ENCODE measurements at regions not wholly inside any gene's neighbourhood (a gene's known extent, or its start where the extent isn't known, plus 50 kb on each side); places are given as distances from the start of the nearest gene placed in this dataset.

GRCh38 chr11:100575860-100576717 lies 111.0 kb upstream of the ARHGAP42 start:
- Mint-ChIP-seq H3K4me3 (ENCODE audit: low read depth, unreplicated experiment) (no peak overlapping the region), H3K4me1 (ENCODE audit: low read depth, unreplicated experiment) (no peaks in the 10 kb centered on the region), H3K36me3 (ENCODE audit: insufficient read depth, unreplicated experiment) (no peaks in the 10 kb centered on the region), H3K9me3 (ENCODE audit: low read depth, unreplicated experiment) (no peaks in the 10 kb centered on the region), H3K27ac (ENCODE audit: unreplicated experiment) (no peak overlapping the region), H3K27me3 (ENCODE audit: unreplicated experiment) (no peaks in the 10 kb centered on the region)
- DNase-seq = peak; percentile 19
- intact Hi-C loops (cut with micrococcal nuclease; ENCODE audit: unreplicated experiment) = loop anchor here (1.0 to 10.0 kb wide), 5 partner anchors 107 to 831 kb away; no protein-coding TSS in a partner anchor
- CTCF ChIA-PET = interaction anchor here (0.6 to 1.2 kb wide), 6 partner anchors 14 to 279 kb away, joined by 3 to 7 read pairs (median 5); no protein-coding TSS in a partner anchor
- no TSS peak for BruUV-seq (replicated peaks)
- TF ChIP-seq, protein P1, sequence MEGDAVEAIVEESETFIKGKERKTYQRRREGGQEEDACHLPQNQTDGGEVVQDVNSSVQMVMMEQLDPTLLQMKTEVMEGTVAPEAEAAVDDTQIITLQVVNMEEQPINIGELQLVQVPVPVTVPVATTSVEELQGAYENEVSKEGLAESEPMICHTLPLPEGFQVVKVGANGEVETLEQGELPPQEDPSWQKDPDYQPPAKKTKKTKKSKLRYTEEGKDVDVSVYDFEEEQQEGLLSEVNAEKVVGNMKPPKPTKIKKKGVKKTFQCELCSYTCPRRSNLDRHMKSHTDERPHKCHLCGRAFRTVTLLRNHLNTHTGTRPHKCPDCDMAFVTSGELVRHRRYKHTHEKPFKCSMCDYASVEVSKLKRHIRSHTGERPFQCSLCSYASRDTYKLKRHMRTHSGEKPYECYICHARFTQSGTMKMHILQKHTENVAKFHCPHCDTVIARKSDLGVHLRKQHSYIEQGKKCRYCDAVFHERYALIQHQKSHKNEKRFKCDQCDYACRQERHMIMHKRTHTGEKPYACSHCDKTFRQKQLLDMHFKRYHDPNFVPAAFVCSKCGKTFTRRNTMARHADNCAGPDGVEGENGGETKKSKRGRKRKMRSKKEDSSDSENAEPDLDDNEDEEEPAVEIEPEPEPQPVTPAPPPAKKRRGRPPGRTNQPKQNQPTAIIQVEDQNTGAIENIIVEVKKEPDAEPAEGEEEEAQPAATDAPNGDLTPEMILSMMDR (IDR thresholded peaks at IDR 0.05; ENCODE audit: unreplicated experiment) = peak; percentile 41

GRCh38 chr11:100576718-100577021 lies 110.4 kb upstream of the ARHGAP42 start:
- no peaks in the 10 kb centered on the region for H3K9me3 Mint-ChIP-seq (ENCODE audit: low read depth, unreplicated experiment)
- H3K4me3 Mint-ChIP-seq (ENCODE audit: low read depth, unreplicated experiment) = no peak overlapping the region
- DNase-seq = no peak
- H3K4me1 Mint-ChIP-seq (ENCODE audit: low read depth, unreplicated experiment) = no peaks in the 10 kb centered on the region
- TF ChIP-seq, protein P1 (IDR thresholded peaks at IDR 0.05; ENCODE audit: unreplicated experiment) = no peak
- no TSS peak for BruUV-seq (replicated peaks)
- H3K27ac Mint-ChIP-seq (ENCODE audit: unreplicated experiment) = no peak overlapping the region
- H3K36me3 Mint-ChIP-seq (ENCODE audit: insufficient read depth, unreplicated experiment) = no peaks in the 10 kb centered on the region
- CTCF ChIA-PET = interaction anchor here (0.6 to 1.2 kb wide), 6 partner anchors 15 to 278 kb away, joined by 3 to 7 read pairs (median 5); no protein-coding TSS in a partner anchor
- intact Hi-C loops (cut with micrococcal nuclease; ENCODE audit: unreplicated experiment) = loop anchor here (1.0 to 10.0 kb wide), 5 partner anchors 106 to 832 kb away; no protein-coding TSS in a partner anchor
- no peaks in the 10 kb centered on the region for H3K27me3 Mint-ChIP-seq (ENCODE audit: unreplicated experiment)

GRCh38 chr11:100578831-100579311 lies 108.2 kb upstream of the ARHGAP42 start:
- Mint-ChIP-seq H3K4me3 (ENCODE audit: low read depth, unreplicated experiment) (no peak overlapping the region), H3K36me3 (ENCODE audit: insufficient read depth, unreplicated experiment) (no peaks in the 10 kb centered on the region), H3K27ac (ENCODE audit: unreplicated experiment) (no peak overlapping the region), H3K27me3 (ENCODE audit: unreplicated experiment) (no peaks in the 10 kb centered on the region), H3K9me3 (ENCODE audit: low read depth, unreplicated experiment) (no peaks in the 10 kb centered on the region), H3K4me1 (ENCODE audit: low read depth, unreplicated experiment) (no peaks in the 10 kb centered on the region)
- intact Hi-C loops (cut with micrococcal nuclease; ENCODE audit: unreplicated experiment) = loop anchor here (10.0 kb wide), 1 partner anchor 834 kb away; no protein-coding TSS in a partner anchor
- no peak for DNase-seq
- CTCF ChIA-PET = no interaction called here
- TF ChIP-seq, protein P1 (IDR thresholded peaks at IDR 0.05; ENCODE audit: unreplicated experiment) = no peak
- BruUV-seq (replicated peaks) = no TSS peak

DNA sequence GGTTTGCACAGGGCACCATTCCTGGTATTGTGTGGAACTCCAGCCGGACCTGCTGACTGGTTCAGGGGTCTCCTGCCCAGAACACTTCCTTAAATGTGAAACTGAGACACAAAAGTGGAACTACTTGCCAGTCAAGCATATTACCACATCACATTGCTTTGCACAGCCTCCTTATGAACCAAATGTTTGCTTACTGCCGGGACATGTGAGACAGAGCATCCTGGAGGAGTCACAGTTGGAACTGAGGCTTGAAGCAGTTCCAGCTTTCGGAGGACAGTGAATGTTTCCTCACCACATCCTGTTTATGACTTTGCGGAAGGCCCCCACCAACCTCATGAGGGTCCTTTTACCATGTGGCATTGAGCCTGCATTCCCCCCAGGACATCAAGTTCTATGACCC lies 105.8 kb upstream of the ARHGAP42 start:
- DNase-seq = no peak
- Mint-ChIP-seq H3K36me3 (ENCODE audit: insufficient read depth, unreplicated experiment) (no peaks in the 10 kb centered on the region), H3K27ac (ENCODE audit: unreplicated experiment) (no peak overlapping the region), H3K27me3 (ENCODE audit: unreplicated experiment) (no peaks in the 10 kb centered on the region), H3K9me3 (ENCODE audit: low read depth, unreplicated experiment) (no peaks in the 10 kb centered on the region), H3K4me3 (ENCODE audit: low read depth, unreplicated experiment) (no peak overlapping the region), H3K4me1 (ENCODE audit: low read depth, unreplicated experiment) (no peaks in the 10 kb centered on the region)
- BruUV-seq (replicated peaks) = no TSS peak
- intact Hi-C loops (cut with micrococcal nuclease; ENCODE audit: unreplicated experiment) = no loop called here
- TF ChIP-seq, protein P1 (IDR thresholded peaks at IDR 0.05; ENCODE audit: unreplicated experiment) = no peak
- CTCF ChIA-PET = no interaction called here
